Trophoblast cell (in vitro differentiated cells and primary cell): ENCODE measurements at regions not wholly inside any gene's neighbourhood (a gene's known extent, or its start where the extent isn't known, plus 50 kb on each side); places are given as distances from the start of the nearest gene placed in this dataset.

Experiments used
- DNase-seq, 2 donors: peaks; one replicate each; pipeline ENCODE4 v3.0.0-alpha.2; 2016
- H2AFZ ChIP-seq: 2 replicates; pipeline ENCODE4 v1.6.1; 2013; ENCODE audit warnings: low read length, moderate library complexity, mild to moderate bottlenecking; ENCODE audit not compliant: insufficient read depth, poor library complexity
- H2AK5ac ChIP-seq: 2 replicates; pipeline ENCODE4 v1.6.1; 2013; ENCODE audit warnings: mild to moderate bottlenecking, low read length
- H2BK120ac ChIP-seq: 2 replicates; pipeline ENCODE4 v1.6.1; 2013; ENCODE audit warnings: low read length, mild to moderate bottlenecking, moderate library complexity; ENCODE audit not compliant: insufficient read depth, poor library complexity
- H2BK12ac ChIP-seq: 2 replicates; pipeline ENCODE4 v1.6.1; 2013; ENCODE audit warnings: mild to moderate bottlenecking, low read length, moderate library complexity
- H2BK5ac ChIP-seq: 2 replicates; pipeline ENCODE4 v1.6.1; 2013; ENCODE audit warnings: low read length, low read depth, moderate library complexity, mild to moderate bottlenecking; ENCODE audit not compliant: poor library complexity
- H3K14ac ChIP-seq: 2 replicates; pipeline ENCODE4 v1.6.1; 2013; ENCODE audit warnings: mild to moderate bottlenecking, low read length
- H3K18ac ChIP-seq: 2 replicates; pipeline ENCODE4 v1.6.1; 2013; ENCODE audit warnings: mild to moderate bottlenecking, low read length
- H3K23ac ChIP-seq: 2 replicates; pipeline ENCODE4 v1.6.1; 2013; ENCODE audit warnings: low read length
- H3K27ac ChIP-seq: 2 replicates; pipeline ENCODE4 v1.5.1; 2013; ENCODE audit warnings: low read depth, mild to moderate bottlenecking, inconsistent platforms, low read length, moderate library complexity
- H3K27me3 ChIP-seq: 2 replicates; pipeline ENCODE4 v1.6.1; 2013; ENCODE audit warnings: inconsistent platforms, mild to moderate bottlenecking, low read length, moderate library complexity; ENCODE audit not compliant: insufficient read depth
- H3K36me3 ChIP-seq, 2 experiments: 1 replicate in 1 of 2; 2 replicates in 1 of 2; pipeline ENCODE4 v1.6.1; 2013; ENCODE audit warnings: low read length in 2 of 2, mild to moderate bottlenecking in 2 of 2, moderate library complexity in 1 of 2; ENCODE audit not compliant: insufficient read depth in 2 of 2, control insufficient read depth in 1 of 2
- H3K4ac ChIP-seq: 2 replicates; pipeline ENCODE4 v1.6.1; 2013; ENCODE audit warnings: low read depth, mild to moderate bottlenecking, low read length, moderate library complexity
- H3K4me1 ChIP-seq, 2 experiments: 1 replicate in 1 of 2; 2 replicates in 1 of 2; pipeline ENCODE4 v1.6.1; 2013; ENCODE audit warnings: low read length in 2 of 2, mild to moderate bottlenecking in 2 of 2, moderate library complexity in 1 of 2; ENCODE audit not compliant: insufficient read depth in 2 of 2, control insufficient read depth in 1 of 2
- H3K4me2 ChIP-seq: 2 replicates; pipeline ENCODE4 v1.6.1; 2013; ENCODE audit warnings: inconsistent platforms, mild to moderate bottlenecking, low read length, moderate library complexity
- H3K4me3 ChIP-seq: 2 replicates; pipeline ENCODE4 v1.5.1; 2013; ENCODE audit warnings: mild to moderate bottlenecking, low read depth, low read length, inconsistent platforms
- H3K79me1 ChIP-seq: one replicate; pipeline ENCODE4 v1.6.1; 2013; ENCODE audit warnings: low read length
- H3K79me2 ChIP-seq: 2 replicates; pipeline ENCODE4 v1.6.1; 2013; ENCODE audit warnings: low read length, mild to moderate bottlenecking; ENCODE audit not compliant: control insufficient read depth, insufficient read depth, poor library complexity
- H3K9ac ChIP-seq: 2 replicates; pipeline ENCODE4 v1.6.1; 2013; ENCODE audit warnings: mild to moderate bottlenecking, low read length
- H3K9me3 ChIP-seq: 2 replicates; pipeline ENCODE4 v1.6.1; 2013; ENCODE audit warnings: low read depth, mild to moderate bottlenecking, control low read depth, inconsistent platforms, low read length; ENCODE audit not compliant: insufficient read depth
- H4K12ac ChIP-seq: 2 replicates; pipeline ENCODE4 v1.6.1; 2013; ENCODE audit warnings: low read depth, mild to moderate bottlenecking, low read length, moderate library complexity
- H4K8ac ChIP-seq: 2 replicates; pipeline ENCODE4 v1.6.1; 2013; ENCODE audit warnings: low read depth, mild to moderate bottlenecking, low read length, moderate library complexity
- H4K91ac ChIP-seq: one replicate; pipeline ENCODE4 v1.6.1; 2013; ENCODE audit warnings: low read depth, mild to moderate bottlenecking, low read length, moderate library complexity
- WGBS: extraction: QIAGEN DNeasy Blood & Tissue Kit; methylation state at CpG from one replicate; pipeline ENCODE4 v1.1.7; 2013; ENCODE audit warnings: missing lambda C conversion rate; ENCODE audit not compliant: insufficient read length, insufficient coverage; ENCODE audit errors: extremely low coverage; 5-methylcytosine and 5-hydroxymethylcytosine counted together

GRCh38 chr6:122077603-122078002, 321.8 kb upstream of the HSF2 start:
- no peak overlapping the region for H3K4me3 ChIP-seq
- H3K4me1 ChIP-seq = no peaks in the 10 kb centered on the region
- DNase-seq = no peak
- no peak overlapping the region for H4K91ac ChIP-seq
- no peaks in the 10 kb centered on the region for H3K79me2 ChIP-seq
- H2BK120ac ChIP-seq = no peak overlapping the region
- H4K12ac ChIP-seq = no peak overlapping the region
- no peaks in the 10 kb centered on the region for H3K79me1 ChIP-seq
- no peak overlapping the region for H3K14ac ChIP-seq
- no peak overlapping the region for H3K23ac ChIP-seq
- WGBS = no CpG with 5 or more reads among the region's 1 CpG
- H2BK12ac ChIP-seq = no peak overlapping the region
- no peak overlapping the region for H2BK5ac ChIP-seq
- H2AK5ac ChIP-seq = no peak overlapping the region
- H3K4me2 ChIP-seq = no peak overlapping the region
- H3K18ac ChIP-seq = no peak overlapping the region
- no peak overlapping the region for H3K27ac ChIP-seq
- H3K36me3 ChIP-seq = no peaks in the 10 kb centered on the region
- H2AFZ ChIP-seq = no peak overlapping the region
- no peak overlapping the region for H3K9ac ChIP-seq
- no peak overlapping the region for H4K8ac ChIP-seq
- no peaks in the 10 kb centered on the region for H3K27me3 ChIP-seq
- no peak overlapping the region for H3K4ac ChIP-seq
- H3K9me3 ChIP-seq = no peaks in the 10 kb centered on the region

GRCh38 chr6:122078481-122078880, 321.0 kb upstream of the HSF2 start:
- Histone ChIP-seq H2BK120ac (no peak overlapping the region), H2BK5ac (no peak overlapping the region), H2AK5ac (no peak overlapping the region), H3K23ac (no peak overlapping the region), H3K18ac (no peak overlapping the region), H3K36me3 (no peaks in the 10 kb centered on the region), H3K79me1 (no peaks in the 10 kb centered on the region), H3K4me3 (no peak overlapping the region), H4K12ac (no peak overlapping the region), H3K4me1 (no peaks in the 10 kb centered on the region), H4K91ac (no peak overlapping the region), H4K8ac (no peak overlapping the region), H3K27ac (no peak overlapping the region), H3K4ac (no peak overlapping the region), H3K4me2 (no peak overlapping the region), H2AFZ (no peak overlapping the region), H3K9ac (no peak overlapping the region), H3K14ac (no peak overlapping the region), H3K27me3 (no peaks in the 10 kb centered on the region), H3K79me2 (no peaks in the 10 kb centered on the region), H3K9me3 (no peaks in the 10 kb centered on the region), H2BK12ac (no peak overlapping the region)
- no peak for DNase-seq
- no CpG with 5 or more reads among the region's 4 CpGs for WGBS

- WGBS = no CpG with 5 or more reads among the region's 3 CpGs
- H4K91ac ChIP-seq = no peak overlapping the region
- no peak overlapping the region for H3K27ac ChIP-seq
- H4K12ac ChIP-seq = no peak overlapping the region
- H3K27me3 ChIP-seq = no peaks in the 10 kb centered on the region
- no peak for DNase-seq
- H2AK5ac ChIP-seq = no peak overlapping the region
- no peak overlapping the region for H2BK5ac ChIP-seq
- no peak overlapping the region for H3K4me2 ChIP-seq
- H3K18ac ChIP-seq = no peak overlapping the region
- no peak overlapping the region for H3K9ac ChIP-seq
- no peak overlapping the region for H3K14ac ChIP-seq
- H2AFZ ChIP-seq = no peak overlapping the region
- no peak overlapping the region for H3K4me3 ChIP-seq
- H4K8ac ChIP-seq = no peak overlapping the region
- no peak overlapping the region for H3K4ac ChIP-seq
- H3K79me2 ChIP-seq = no peaks in the 10 kb centered on the region
- no peaks in the 10 kb centered on the region for H3K4me1 ChIP-seq
- H3K79me1 ChIP-seq = no peaks in the 10 kb centered on the region
- H2BK120ac ChIP-seq = no peak overlapping the region
- no peaks in the 10 kb centered on the region for H3K9me3 ChIP-seq
- no peak overlapping the region for H3K23ac ChIP-seq
- no peak overlapping the region for H2BK12ac ChIP-seq
- no peaks in the 10 kb centered on the region for H3K36me3 ChIP-seq
These were observed 319.5 kb upstream of the HSF2 start for GRCh38 chr6:122079916-122080315.

- H3K9me3 ChIP-seq = no peaks in the 10 kb centered on the region
- H3K4me1 ChIP-seq = no peaks in the 10 kb centered on the region
- H3K18ac ChIP-seq = no peak overlapping the region
- no peak overlapping the region for H2BK120ac ChIP-seq
- no peak overlapping the region for H3K14ac ChIP-seq
- no peak overlapping the region for H4K8ac ChIP-seq
- no peak overlapping the region for H4K12ac ChIP-seq
- H3K79me1 ChIP-seq = no peaks in the 10 kb centered on the region
- WGBS = no CpG with 5 or more reads among the region's 5 CpGs
- no peak overlapping the region for H2BK5ac ChIP-seq
- no peaks in the 10 kb centered on the region for H3K27me3 ChIP-seq
- H3K4me3 ChIP-seq = no peak overlapping the region
- H3K27ac ChIP-seq = no peak overlapping the region
- H3K23ac ChIP-seq = no peak overlapping the region
- no peak overlapping the region for H3K4ac ChIP-seq
- H2AK5ac ChIP-seq = no peak overlapping the region
- H3K36me3 ChIP-seq = no peaks in the 10 kb centered on the region
- no peaks in the 10 kb centered on the region for H3K79me2 ChIP-seq
- H3K9ac ChIP-seq = no peak overlapping the region
- no peak overlapping the region for H2BK12ac ChIP-seq
- no peak for DNase-seq
- H4K91ac ChIP-seq = no peak overlapping the region
- H2AFZ ChIP-seq = no peak overlapping the region
- H3K4me2 ChIP-seq = no peak overlapping the region
These were observed 317.5 kb upstream of the HSF2 start for GRCh38 chr6:122081921-122082320.
